Lung (tissue), 11 donors: ENCODE measurements at regions not wholly inside any gene's neighbourhood (a gene's known extent, or its start where the extent isn't known, plus 50 kb on each side); places are given as distances from the start of the nearest gene placed in this dataset.

Source experiments
- ATAC-seq: fragments of 200-7000 bp; cut with Tn5 transposase; one replicate; pipeline ENCODE4 v1.9.1; 2020; ENCODE audit warnings: moderate number of reproducible peaks; ENCODE audit not compliant: insufficient read depth, low FRiP score
- DNase-seq, 3 donors: peaks; one replicate each; pipeline ENCODE4 v3.0.0-alpha.2; 2013 to 2017
- H3K27ac ChIP-seq, 2 donors: one replicate each; pipeline ENCODE4 v1.5.1; 2013; ENCODE audit warnings: mild to moderate bottlenecking in 2 of 2, moderate library complexity in 2 of 2, control low read depth in 1 of 2, inconsistent platforms in 1 of 2, low read depth in 1 of 2, low read length in 1 of 2
- H3K27me3 ChIP-seq, 3 donors: one replicate each; pipeline ENCODE4 v1.5.1; 2013; ENCODE audit warnings: low read length in 2 of 3; ENCODE audit not compliant: control insufficient read depth in 3 of 3, insufficient read depth in 3 of 3
- H3K36me3 ChIP-seq, 4 donors: one replicate each; pipeline ENCODE4 v1.5.1; 2013; ENCODE audit warnings: low read length in 4 of 4, mild to moderate bottlenecking in 1 of 4, moderate library complexity in 1 of 4; ENCODE audit not compliant: control insufficient read depth in 4 of 4, insufficient read depth in 4 of 4
- H3K4me1 ChIP-seq, 5 donors: one replicate each; pipeline ENCODE4 v1.5.1; 2013; ENCODE audit warnings: low read length in 5 of 5, mild to moderate bottlenecking in 2 of 5, moderate library complexity in 1 of 5; ENCODE audit not compliant: control insufficient read depth in 5 of 5, insufficient read depth in 5 of 5
- H3K4me3 ChIP-seq: one replicate; pipeline ENCODE4 v1.5.1; 2013; ENCODE audit warnings: mild to moderate bottlenecking, control low read depth, moderate library complexity
- H3K9ac ChIP-seq, 2 donors: one replicate each; pipeline ENCODE4 v1.5.1; 2013; ENCODE audit warnings: low read length in 2 of 2, control low read depth in 1 of 2; ENCODE audit not compliant: insufficient read depth in 1 of 2
- H3K9me3 ChIP-seq, 4 donors: one replicate each; pipeline ENCODE4 v1.5.1; 2013; ENCODE audit warnings: low read length in 3 of 4, mild to moderate bottlenecking in 1 of 4, moderate library complexity in 1 of 4; ENCODE audit not compliant: control insufficient read depth in 4 of 4, insufficient read depth in 3 of 4
- CTCF ChIP-seq: IDR thresholded peaks from 2 replicates; pipeline ENCODE4 v1.5.1; 2012; ENCODE audit warnings: mild to moderate bottlenecking; ENCODE audit errors: control extremely low read depth, extremely low read depth
- WGBS, 2 donors: extraction: QIAGEN DNeasy Blood & Tissue Kit; methylation state at CpG; one replicate each; pipeline ENCODE4 v1.1.7; 2013; 5-methylcytosine and 5-hydroxymethylcytosine counted together
- donor health status: control.
- donor health status: control.
- donor health status: Bipolar disorder and iron deficiency.
- donor health status: healthy.
- donor health status: DM: yes; HTN: yes; CAD: no.

GRCh38 chr12:25718081-25718731, 165.1 kb upstream of the LMNTD1 start:
- Histone ChIP-seq H3K4me3 (no peak overlapping the region), H3K27me3 (no peaks in the 10 kb centered on the region), H3K36me3 (no peaks in the 10 kb centered on the region), H3K4me1 (peaks cover 0 to 11% (median 2%) of the 10 kb centered on the region in 5 donors), H3K9me3 (no peaks in the 10 kb centered on the region), H3K9ac (no peak overlapping the region), H3K27ac (no peak overlapping the region)
- WGBS, 2 donors = 48 to 73% methylated on average over 2 of the region's 2 CpGs
- ATAC-seq (no peak), DNase-seq (no peak)
- no peak for TF ChIP-seq CTCF

- 68 to 78% methylated on average over 4 of the region's 4 CpGs for WGBS, 2 donors
- H3K27ac ChIP-seq = no peak overlapping the region
These were observed 166.4 kb upstream of the LMNTD1 start for GRCh38 chr12:25719505-25719904.

GRCh38 chr12:25723336-25723735, 170.3 kb upstream of the LMNTD1 start:
- no peak for TF ChIP-seq CTCF
- peaks cover 0 to 40% (median 2%) of the 10 kb centered on the region in 5 donors for H3K4me1 ChIP-seq
- H3K36me3 ChIP-seq = no peaks in the 10 kb centered on the region
- WGBS, 2 donors = 78 to 88% methylated on average over 1 of the region's 1 CpG
- no peak for ATAC-seq
- no peak overlapping the region for H3K27ac ChIP-seq
- no peak for DNase-seq
- no peak overlapping the region for H3K9ac ChIP-seq
- H3K27me3 ChIP-seq = no peaks in the 10 kb centered on the region
- no peak overlapping the region for H3K4me3 ChIP-seq
- H3K9me3 ChIP-seq = no peaks in the 10 kb centered on the region

More at GRCh38 chr12:25719505-25719904, 166.4 kb upstream of the LMNTD1 start:
- DNase-seq = peak in 2 of 3 donors; percentile 35 to 45
- no peak overlapping the region for H3K9ac ChIP-seq
- H3K27me3 ChIP-seq = no peaks in the 10 kb centered on the region
- no peak overlapping the region for H3K4me3 ChIP-seq
- no peaks in the 10 kb centered on the region for H3K9me3 ChIP-seq
- peaks cover 0 to 21% (median 3%) of the 10 kb centered on the region in 5 donors for H3K4me1 ChIP-seq
- no peak for TF ChIP-seq CTCF
- ATAC-seq = no peak
- no peaks in the 10 kb centered on the region for H3K36me3 ChIP-seq
